GM04504 (cell line): ENCODE measurements at regions not wholly inside any gene's neighbourhood (a gene's known extent, or its start where the extent isn't known, plus 50 kb on each side); places are given as distances from the start of the nearest gene placed in this dataset.

Experiments used
- DNase-seq: peaks from one replicate; pipeline ENCODE4 v3.0.0-alpha.2; 2012; ENCODE audit warnings: low read depth

- no peak for DNase-seq
Measured at GRCh38 chr11:70824605-70825245, 426.4 kb downstream of the CTTN start.

- no peak for DNase-seq
Measured at GRCh38 chr11:70825893-70826540, 426.4 kb downstream of the SHANK2 start.

- DNase-seq, result no peak
Measured at GRCh38 chr11:70826541-70827335, 425.6 kb downstream of the SHANK2 start.

- DNase-seq, result no peak
Measured at GRCh38 chr11:70828593-70829082, 423.7 kb downstream of the SHANK2 start.

- DNase-seq, result no peak
Measured at GRCh38 chr11:70829134-70829885, 423.1 kb downstream of the SHANK2 start.

- DNase-seq, result no peak
Measured at GRCh38 chr11:70829886-70830272, 422.5 kb downstream of the SHANK2 start.

- DNase-seq, result no peak
Measured at GRCh38 chr11:70833011-70833410, 419.4 kb downstream of the SHANK2 start.

GRCh38 chr11:70833554-70833953 is 418.8 kb downstream of the SHANK2 start:
- DNase-seq, result no peak

- DNase-seq, result no peak
Measured at GRCh38 chr11:70834277-70834940, 418.0 kb downstream of the SHANK2 start.

GRCh38 chr11:70834984-70835560 is 417.3 kb downstream of the SHANK2 start:
- DNase-seq, result no peak

- no peak for DNase-seq
Measured at GRCh38 chr11:70836071-70836470, 416.3 kb downstream of the SHANK2 start.

- DNase-seq, result no peak
Measured at GRCh38 chr11:70838198-70838597, 414.2 kb downstream of the SHANK2 start.

- DNase-seq, result no peak
Measured at GRCh38 chr11:70839851-70840250, 412.5 kb downstream of the SHANK2 start.

- DNase-seq, result no peak
Measured at GRCh38 chr11:70841264-70841663, 411.1 kb downstream of the SHANK2 start.

- no peak for DNase-seq
Measured at GRCh38 chr11:70842256-70842655, 410.1 kb downstream of the SHANK2 start.

- no peak for DNase-seq
Measured at GRCh38 chr11:70842701-70843100, 409.7 kb downstream of the SHANK2 start.

GRCh38 chr11:70843906-70844305 is 408.5 kb downstream of the SHANK2 start:
- no peak for DNase-seq

GRCh38 chr11:70844387-70844786 is 408.0 kb downstream of the SHANK2 start:
- DNase-seq, result no peak

- DNase-seq, result no peak
Measured at GRCh38 chr11:70845591-70846041, 406.8 kb downstream of the SHANK2 start.

GRCh38 chr11:70846781-70847655 is 405.4 kb downstream of the SHANK2 start:
- DNase-seq, result no peak
